Loucy (cell line): ENCODE measurements at regions not wholly inside any gene's neighbourhood (a gene's known extent, or its start where the extent isn't known, plus 50 kb on each side); places are given as distances from the start of the nearest gene placed in this dataset.

Experiments used
- CTCF ChIP-seq: fragments of 200-600 bp; sonication (generic); conservative IDR thresholded peaks from 2 replicates; pipeline ENCODE4 v1.5.1; 2014; ENCODE audit warnings: mild to moderate bottlenecking, antibody characterized with exemption, low read length
- EZH2phosphoT487 ChIP-seq: fragments of 200-600 bp; IDR thresholded peaks from 2 replicates; pipeline ENCODE4 v1.6.1; 2018; ENCODE audit warnings: antibody characterized with exemption, mild to moderate bottlenecking, moderate library complexity, borderline replicate concordance

GRCh38 chr3:17865631-17866030, 123.2 kb upstream of the TBC1D5 start:
- TF ChIP-seq CTCF (no peak), EZH2phosphoT487 (no peak)
